GM19193 (cell line): ENCODE measurements at regions not wholly inside any gene's neighbourhood (a gene's known extent, or its start where the extent isn't known, plus 50 kb on each side); places are given as distances from the start of the nearest gene placed in this dataset.

Experiments used
- POLR2A ChIP-seq: IDR thresholded peaks from 4 replicates; pipeline ENCODE4 v1.6.1; 2011; ENCODE audit not compliant: insufficient read depth, insufficient read length; ENCODE audit errors: extremely low read depth

DNA sequence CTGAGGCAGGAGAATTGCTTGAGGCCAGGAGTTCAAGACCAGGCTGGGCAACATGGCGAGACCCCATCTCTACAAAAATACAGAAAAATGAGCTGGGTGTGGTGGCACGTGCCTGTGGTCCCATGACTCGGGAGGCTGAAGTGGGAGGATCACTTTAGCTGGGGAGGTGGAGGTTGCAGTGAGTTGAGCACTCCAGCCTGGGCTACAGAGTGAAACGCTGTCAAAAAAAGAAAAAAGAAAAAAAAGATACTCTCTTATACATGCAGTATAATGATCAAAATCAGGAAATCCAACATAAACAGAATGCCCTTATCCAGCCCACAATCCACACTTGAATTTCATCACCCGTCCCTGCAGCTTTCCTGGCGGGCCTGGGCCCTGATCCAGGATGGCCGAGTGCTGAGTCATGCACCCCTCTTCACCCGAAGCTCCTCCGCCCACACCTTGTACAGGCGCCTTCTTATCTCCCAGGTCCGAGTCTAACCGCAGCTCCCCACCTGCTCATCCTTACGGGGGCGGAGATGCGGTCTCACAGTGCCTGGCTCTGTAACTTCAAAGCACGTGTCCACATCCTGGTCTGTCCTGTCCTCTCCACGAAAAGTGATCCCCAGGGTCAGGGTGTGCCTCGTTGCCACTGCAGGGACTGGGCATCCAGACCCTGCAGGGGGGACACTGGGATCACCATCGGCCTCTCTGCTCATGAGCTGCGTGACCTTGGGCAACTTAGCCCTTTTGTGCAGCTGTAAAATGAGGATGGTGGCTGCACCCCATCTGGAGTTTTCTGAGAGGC lies 120.2 kb upstream of the SLC45A1 start:
- no peak for TF ChIP-seq POLR2A

DNA sequence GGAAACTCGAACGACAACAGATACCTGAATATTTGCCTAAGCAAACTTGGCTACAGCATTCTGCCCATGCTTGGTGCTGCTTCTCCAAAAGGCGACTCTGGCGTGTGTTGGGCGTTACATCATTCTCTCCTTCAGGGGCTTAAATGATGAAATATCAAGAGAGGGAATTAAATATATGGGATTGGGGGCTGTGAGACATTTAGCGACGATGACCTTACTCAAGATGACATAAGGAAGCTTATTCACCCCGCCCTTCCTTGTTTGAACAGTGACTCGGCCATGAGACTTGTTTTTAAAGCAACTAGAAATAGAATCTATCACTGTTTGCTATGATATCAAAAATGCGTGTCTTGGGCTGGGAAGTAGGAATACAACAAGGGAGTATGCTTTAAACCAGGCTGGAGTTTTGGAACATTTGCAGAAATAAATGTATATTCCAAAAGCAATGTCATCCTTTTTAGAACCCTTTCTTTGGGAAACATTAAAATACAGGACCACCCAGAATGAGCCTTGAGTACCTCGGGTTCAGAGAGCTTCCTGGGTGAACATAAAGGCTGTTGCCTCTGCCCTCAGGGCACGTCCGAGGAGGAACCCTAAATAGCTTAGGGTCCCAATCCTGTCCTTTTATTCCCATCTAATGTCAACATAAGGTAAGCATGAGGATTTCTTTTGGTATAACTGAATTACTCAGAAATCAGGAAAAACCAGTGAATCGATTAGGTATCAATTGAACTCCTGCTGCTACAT lies 123.3 kb upstream of the SLC45A1 start:
- TF ChIP-seq POLR2A, result no peak

DNA sequence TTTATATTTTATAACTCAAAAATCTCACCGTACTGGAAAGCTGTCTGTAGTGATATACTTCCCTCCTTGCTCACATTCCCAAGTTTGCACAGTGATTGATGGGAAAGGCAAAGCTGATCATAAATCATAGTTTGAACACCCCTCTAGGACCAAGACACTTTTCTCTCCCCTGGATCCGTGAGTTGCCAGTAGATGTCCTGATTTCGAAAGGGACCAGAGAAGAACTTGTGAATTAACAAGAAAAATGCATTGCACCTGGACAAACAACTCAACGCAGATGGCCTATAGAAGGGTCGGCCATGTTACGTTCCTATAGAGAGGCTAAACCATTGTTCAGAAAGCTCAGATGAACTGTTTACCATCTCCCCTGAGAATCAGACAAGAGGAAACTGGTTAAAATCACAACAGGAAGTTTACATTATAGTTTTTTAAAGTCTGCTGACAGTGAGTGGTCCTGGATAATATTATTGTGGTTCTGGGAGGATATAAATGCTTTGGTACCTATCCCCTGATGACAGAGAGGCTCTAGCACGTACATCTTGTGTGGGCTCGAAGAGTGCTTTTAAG lies 124.0 kb upstream of the SLC45A1 start:
- TF ChIP-seq POLR2A, result no peak

DNA sequence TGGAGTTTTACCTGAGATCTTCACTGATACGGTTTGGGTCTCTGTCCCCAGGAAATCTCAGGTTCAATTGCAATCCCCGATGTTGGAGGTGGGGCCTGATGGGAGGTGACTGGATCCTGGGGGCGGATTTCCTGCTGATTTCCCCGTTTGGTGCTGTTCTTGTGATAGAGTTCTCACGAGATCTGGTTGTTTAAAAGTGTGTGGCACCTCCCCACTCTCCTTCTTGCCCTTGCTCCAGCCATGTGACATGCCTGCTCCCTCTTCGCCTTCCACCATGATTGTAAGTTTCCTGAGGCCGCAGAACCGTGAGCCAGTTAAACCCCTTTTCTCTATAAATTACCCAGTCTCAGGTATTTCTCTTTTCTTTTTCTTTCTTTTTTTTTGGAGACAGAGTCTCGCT lies 126.4 kb upstream of the SLC45A1 start:
- TF ChIP-seq POLR2A, result no peak

DNA sequence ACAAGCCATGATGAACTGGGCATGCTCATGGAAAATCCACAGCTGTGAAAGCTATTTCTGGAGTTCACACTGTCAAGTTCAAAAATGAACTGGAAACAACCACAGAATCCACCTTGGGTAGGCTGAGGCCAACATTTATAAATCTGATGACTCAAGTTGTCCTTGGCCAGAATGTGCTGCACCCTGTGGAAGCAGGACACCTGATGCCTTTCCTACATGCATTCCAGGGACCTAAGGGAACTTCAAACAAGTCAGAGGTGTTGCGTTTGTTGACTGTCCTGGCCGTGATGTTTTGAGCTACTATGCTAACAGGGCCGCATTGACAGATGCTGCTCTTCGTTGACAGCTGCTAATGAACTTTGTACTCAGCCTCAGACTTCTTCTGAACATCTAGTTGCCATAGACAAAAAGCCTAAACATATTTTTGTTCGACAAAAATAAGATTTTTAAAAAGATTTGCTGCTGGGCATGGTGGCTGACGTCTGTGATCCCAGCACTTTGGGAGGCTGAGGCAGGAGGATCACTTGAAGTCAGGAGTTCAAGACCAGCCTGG lies 127.9 kb upstream of the SLC45A1 start:
- no peak for TF ChIP-seq POLR2A

DNA sequence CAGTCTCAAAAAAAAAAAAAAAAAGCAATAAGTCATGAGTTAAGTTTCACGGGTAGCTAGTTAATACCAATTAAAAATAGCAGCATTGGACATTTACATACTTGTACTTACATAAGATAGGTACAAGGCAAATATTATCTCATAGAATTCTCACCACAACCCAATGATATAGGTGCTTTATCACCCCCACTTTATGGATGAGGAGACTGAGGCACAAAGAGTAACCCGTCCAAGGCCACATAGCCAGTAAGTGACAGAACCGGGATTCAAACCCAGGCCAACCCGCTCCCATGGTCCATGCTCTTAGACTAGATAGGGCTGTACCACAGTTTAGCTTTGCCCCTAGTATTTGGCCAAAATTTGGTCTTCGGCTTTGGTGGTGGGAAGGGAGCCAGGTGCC lies 132.5 kb upstream of the SLC45A1 start:
- no peak for TF ChIP-seq POLR2A

DNA sequence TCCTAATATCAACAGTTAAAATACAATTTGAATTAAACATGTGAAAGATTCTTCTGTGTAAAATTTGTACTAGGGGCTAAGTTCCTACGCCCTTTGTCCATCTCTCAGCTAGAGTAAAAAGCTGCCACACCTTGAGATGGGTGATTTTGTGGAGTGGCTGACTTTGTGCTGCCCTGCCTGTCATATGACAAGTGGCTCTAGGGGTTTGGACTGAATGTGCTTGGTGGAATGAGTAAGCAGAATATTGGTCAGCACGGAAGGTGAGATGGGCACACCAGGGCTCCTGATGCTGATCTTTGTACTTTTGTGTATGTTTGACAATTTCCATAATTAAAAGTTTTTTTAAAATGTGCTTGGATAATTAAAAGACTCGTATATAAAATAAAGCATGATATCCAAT lies 133.6 kb upstream of the SLC45A1 start:
- TF ChIP-seq POLR2A, result no peak

DNA sequence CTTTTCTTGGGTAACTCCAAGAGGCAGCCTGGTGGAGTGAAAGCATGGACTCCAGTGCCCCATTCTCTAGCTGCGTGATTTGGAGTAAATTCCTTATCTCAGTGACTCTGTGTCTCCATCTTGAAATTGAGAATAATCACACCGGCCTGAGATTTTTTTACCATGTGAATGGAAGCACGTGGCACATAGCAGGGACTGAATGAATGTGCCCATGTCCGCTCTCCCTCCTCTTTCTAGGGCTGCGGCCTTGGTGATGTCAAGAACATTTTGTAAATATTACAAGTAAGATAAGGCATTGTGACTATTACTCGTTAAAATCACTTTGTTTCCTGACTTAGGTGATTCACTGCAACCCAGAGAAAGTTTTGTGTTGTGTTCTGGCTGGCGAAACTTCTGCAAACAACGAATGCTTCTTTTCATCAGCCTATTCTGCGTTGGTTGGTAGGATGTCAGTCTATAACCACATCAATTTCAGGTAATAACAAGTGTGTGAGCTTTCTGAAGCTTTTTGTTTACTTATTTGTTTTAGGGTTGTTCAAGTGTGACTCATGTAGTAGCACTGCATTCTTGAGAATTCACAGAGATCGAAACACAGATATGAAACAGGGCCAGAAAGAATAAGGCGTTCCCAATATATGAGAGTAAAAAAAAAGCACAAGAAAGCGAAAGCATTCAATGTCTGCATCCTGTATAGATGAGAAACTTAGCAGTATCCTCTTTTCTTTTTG lies 135.7 kb upstream of the SLC45A1 start:
- TF ChIP-seq POLR2A, result no peak

DNA sequence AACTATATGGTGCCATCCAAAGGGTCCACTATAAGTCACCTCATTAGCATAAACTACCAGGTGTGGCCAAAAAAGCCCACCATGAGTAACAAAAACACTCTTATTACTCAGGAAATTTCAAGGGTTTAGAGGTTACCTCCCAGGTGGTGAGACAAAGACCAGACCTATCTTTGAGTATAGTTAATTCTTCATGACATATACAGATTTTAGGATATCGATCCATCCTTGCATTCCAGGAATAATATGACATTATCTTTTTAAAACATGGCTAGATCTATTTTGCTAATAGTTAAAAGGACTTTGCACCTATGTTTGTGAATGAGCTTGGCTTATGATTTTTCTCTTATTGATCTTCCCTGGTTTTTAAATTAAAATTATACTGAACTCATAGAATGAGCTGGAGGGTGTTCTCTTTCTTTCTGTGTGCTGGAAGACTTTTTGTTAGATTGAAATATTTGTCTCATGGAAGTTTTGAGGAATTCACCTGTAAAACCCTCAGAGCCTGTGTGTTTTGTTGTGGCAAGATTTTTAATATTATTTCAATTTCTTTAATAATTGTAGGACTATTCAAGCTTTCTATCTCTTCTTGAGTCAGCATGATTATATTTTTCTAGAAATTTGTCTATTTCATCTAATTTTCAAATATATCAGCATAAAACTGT lies 138.7 kb upstream of the SLC45A1 start:
- TF ChIP-seq POLR2A, result no peak

DNA sequence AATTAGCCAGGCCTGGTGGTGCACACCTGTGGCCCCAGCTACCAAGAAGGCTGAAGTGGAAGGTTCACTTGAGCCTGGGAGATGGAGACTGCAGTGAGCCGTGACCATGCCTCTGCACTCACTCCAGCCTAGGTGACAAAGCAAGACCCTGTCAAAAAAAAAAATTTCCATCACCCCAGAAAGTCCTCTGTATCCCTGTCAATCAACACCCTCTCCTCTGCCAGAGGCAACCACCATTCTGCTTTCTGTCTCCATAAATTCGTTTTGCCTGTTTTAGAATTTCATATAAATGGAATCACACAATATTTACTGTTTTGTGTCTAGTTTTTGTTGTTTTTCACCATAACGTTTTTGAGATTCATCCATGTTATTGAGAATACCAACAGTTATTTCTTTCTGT lies 141.6 kb upstream of the SLC45A1 start:
- no peak for TF ChIP-seq POLR2A

DNA sequence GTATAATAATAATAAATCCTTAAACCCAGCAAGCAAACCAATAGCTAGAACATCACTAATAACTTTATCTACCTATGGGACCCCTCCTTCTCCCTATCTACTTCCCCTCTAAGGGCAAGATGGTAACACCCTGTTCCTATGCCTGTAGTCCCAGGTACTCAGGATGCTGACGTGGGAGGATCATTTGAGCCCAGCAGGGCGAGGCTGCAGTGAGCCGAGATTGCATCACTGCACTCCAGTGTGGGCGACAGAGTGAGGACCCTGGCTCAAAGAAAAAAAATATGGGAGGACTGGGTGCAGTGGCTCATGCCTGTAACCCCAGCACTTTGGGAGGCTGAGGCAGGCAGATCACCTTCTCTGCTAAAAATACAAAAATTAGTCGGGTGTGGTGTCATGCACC lies 143.1 kb upstream of the SLC45A1 start:
- no peak for TF ChIP-seq POLR2A

DNA sequence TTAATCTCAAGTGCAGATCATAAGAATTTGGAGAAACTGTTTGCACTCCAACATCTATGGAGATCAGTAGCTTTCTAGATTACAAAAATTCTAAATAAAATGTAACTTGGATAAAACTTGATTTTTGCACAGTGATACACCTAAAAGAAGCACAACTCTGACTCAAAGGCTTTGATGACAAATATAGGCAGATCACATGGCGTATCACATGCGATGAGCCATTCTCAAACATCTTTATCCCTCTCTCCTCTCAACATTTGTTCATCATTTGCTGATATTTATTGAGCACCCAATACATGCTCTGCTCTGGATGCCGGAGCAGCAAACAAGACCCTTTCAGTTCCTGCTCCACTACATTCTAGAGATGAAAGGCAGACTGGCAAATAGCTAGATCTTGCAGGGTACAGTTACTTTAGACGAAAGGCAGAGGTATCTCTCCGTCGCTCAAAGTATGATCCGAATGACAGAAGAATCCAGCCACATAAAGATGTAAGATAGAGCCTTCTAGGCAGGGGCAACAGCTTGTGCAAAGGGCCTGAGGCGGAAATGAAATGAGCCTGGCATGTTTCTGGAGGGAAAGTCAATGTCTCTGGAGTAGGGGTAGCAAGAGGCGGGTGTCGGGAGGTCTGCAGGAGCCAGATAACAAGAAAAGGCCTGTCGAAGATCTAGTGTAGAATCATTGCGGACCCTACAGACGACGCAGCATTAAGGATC lies 145.8 kb upstream of the ERRFI1 start:
- TF ChIP-seq POLR2A, result no peak

DNA sequence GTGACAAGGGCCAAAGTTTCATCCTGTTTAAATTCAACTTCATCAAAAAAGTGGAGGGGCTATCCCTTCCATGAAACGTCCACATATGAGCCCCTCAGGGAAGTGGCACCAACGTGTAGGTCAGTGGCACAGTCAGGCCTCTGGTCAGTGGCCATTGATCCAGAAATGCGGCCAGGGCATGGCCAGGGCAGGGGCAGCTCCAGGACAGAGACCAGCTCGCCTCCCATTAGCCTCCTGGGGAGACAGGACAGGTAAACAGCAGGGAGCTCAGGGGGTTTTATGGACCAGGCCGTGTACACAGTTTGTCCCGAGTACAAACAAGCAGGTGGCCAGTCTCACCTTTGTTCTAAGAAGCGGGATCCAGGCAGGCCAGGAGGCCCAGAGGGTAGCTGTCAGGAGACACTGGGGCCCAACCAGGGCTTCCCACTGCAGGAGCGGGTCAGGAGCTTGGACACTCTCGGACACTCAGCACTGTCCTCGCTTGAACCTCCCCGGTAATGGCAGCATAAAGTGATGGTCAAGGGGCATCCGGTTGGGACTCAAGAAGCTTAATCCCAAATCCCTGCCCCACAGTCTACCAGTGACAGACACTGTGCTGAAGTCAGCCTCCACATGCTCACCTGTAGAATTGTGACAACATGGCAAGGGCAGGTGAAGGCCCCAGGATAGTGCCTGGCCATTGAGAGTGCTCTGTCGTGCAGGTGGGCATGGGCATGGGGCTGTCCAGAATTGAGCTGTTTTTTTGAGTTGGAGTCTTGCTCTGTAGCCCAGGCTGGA lies 144.1 kb upstream of the ERRFI1 start:
- no peak for TF ChIP-seq POLR2A
